Right lung (tissue), 2 donors: ENCODE measurements at regions not wholly inside any gene's neighbourhood (a gene's known extent, or its start where the extent isn't known, plus 50 kb on each side); places are given as distances from the start of the nearest gene placed in this dataset.

ENCODE experiments used
- DNase-seq, 2 donors: peaks; one replicate each; pipeline ENCODE4 v3.0.0-alpha.2; 2013

- DNase-seq = no peak
Observed at GRCh38 chr2:9137379-9138150, 69.0 kb upstream of the ASAP2 start.

GRCh38 chr2:9135822-9136558 is 70.6 kb upstream of the ASAP2 start:
- no peak for DNase-seq

DNA sequence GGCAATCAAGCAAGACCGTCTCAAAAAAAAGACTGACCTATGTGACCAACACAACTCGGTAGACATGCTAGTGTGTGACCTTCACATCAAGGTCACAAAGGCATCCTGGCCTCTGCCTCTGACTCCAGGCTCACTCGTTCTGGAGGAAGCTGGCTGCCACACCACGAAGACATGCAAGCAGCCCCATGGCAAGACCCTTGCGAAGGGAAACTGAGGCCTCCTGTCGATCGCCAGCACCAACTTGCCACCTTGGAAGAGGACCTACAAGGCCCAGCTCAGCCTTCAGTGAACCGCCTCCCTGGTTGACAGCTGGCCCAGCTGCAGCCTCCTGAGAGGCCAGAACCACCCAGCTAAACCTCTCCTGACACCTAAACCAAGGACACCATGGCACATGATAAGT is 79.3 kb upstream of the ASAP2 start:
- DNase-seq = no peak

DNA sequence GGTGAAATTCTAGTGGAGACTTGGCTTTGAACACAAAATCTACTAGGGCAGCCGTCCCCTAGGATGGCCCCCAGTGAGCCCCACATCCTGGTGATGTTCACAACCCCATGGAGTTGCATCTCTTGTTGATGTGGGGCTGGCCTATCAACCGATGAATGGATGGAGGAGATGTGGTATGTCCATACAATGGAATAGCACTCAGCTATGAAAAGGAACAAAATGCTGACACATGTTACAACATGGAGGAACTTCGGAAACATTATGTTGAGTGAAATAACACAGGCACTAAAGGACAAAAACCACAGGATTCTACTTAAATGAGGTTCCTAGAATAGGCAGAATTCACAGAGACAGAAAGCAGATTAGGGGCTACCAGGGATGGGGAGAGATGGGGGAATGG is 80.1 kb upstream of the ASAP2 start:
- no peak for DNase-seq

DNA sequence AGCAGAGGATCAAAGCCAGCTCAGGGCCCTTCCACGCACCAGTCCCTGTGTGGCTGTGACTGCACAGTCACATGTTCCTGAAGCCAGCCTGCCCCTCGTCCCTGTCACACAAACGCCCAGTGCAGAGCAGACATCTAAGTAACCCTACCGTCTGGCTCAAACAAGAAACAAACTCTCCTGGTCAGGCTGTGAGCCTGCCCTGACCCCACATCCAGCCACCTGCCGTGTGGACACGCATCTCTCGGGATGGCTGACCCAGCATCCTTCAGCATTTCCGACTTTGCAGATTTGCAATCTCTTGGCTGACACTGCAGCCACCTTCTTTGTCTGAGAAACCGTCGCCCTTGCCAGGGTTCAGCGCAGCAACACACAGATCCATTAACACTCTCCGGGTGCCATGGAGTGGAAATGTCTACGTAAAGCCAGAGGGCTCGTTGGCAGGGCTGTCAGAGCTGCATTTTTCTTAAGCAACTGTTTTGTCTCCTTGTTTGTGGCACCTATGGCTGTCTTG is 82.3 kb upstream of the ASAP2 start:
- no peak for DNase-seq

GRCh38 chr2:9123069-9123468 is 83.5 kb upstream of the ASAP2 start:
- no peak for DNase-seq

GRCh38 chr2:9122367-9122766 is 84.2 kb upstream of the ASAP2 start:
- no peak for DNase-seq

DNA sequence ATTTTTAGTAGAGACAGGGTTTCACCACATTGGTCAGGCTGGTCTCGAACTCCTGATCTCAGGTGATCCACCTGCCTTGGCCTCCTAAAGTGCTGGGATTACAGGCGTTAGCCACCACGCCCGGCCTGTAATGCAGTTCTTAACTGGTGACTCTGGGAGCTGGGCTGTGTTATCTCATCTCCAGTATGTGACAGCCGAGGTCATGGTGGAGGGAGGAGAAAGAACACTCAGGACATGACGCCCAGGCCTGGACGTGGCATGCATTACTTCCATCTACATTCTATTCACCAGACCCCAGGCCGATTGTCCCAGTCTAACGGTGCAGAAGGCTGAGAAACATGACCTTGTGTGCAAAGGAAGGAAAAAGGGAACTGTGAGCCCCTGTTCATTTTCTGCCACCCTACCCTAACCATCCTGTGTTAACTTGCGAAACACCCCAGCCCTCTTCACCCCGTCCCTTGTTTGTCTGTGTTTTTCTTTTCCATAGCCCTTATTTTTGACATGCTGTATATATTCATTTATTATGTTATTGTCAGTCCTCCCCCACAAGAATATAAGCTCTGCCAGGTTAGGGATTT is 88.1 kb upstream of the ASAP2 start:
- no peak for DNase-seq

DNA sequence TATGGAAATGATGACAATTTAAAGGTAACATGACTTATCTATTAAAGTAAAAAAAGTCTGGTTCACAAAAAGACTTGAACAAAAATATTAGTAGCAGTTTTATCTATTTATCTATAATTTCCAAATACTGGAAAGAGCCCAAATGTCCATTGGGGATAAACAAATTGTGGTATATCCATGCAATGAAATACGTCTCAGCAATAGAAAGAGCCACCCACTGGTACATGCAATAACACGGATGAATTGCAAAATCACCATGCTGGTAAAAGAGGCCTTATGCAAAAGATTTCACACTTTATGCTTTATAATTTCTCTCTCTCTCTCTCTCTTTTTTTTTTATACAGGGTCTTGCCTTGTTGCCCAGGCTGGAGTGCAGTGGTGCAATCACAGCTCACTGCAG is 91.4 kb upstream of the ASAP2 start:
- DNase-seq = no peak

DNA sequence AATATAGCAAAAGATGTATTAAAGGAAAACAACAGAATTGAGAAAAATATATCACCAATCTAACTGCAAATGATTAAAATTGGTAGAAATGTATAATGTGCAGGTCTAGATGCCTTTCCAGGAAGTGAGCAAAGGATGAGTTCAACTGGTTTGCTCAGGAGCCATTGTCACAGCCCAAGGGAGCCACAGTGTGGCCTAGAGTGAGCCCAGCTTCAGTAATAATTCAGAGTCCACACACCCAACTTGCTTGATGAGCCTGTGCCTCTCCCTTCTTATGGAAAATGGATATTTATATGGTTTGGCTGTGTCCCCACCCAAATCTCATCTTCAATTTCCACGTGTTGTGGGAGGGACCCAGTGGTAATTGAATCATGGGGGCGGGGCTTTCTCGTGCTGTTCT is 92.2 kb upstream of the ASAP2 start:
- DNase-seq = no peak

- no peak for DNase-seq
Observed at GRCh38 chr2:9113916-9114315, 92.7 kb upstream of the ASAP2 start.

DNA sequence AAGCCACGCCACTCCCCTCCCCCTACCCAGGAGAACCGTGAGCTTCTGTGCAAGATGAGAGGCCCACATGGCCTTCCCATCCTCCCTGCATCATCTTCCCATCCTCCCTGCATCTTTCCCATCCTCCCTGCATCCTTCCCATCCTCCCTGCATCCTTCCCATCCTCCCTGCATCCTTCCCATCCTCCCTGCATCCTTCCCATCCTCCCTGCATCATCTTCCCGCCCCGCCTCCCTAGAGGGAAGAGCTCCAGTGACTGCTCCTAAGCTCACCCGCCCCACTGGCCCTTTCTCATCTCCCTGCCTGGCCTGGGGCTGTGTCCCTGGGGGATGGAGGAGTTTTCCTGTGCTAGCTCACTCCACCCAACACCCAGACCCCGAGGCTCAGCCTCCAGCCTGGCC is 93.3 kb upstream of the ASAP2 start:
- DNase-seq = no peak

- DNase-seq = no peak
Observed at GRCh38 chr2:9112079-9112721, 94.4 kb upstream of the ASAP2 start.

- DNase-seq = no peak
Observed at GRCh38 chr2:9110893-9111569, 95.6 kb upstream of the ASAP2 start.

GRCh38 chr2:9110346-9110884 is 96.2 kb upstream of the ASAP2 start:
- no peak for DNase-seq

GRCh38 chr2:9109871-9110270 is 96.7 kb upstream of the ASAP2 start:
- no peak for DNase-seq

DNA sequence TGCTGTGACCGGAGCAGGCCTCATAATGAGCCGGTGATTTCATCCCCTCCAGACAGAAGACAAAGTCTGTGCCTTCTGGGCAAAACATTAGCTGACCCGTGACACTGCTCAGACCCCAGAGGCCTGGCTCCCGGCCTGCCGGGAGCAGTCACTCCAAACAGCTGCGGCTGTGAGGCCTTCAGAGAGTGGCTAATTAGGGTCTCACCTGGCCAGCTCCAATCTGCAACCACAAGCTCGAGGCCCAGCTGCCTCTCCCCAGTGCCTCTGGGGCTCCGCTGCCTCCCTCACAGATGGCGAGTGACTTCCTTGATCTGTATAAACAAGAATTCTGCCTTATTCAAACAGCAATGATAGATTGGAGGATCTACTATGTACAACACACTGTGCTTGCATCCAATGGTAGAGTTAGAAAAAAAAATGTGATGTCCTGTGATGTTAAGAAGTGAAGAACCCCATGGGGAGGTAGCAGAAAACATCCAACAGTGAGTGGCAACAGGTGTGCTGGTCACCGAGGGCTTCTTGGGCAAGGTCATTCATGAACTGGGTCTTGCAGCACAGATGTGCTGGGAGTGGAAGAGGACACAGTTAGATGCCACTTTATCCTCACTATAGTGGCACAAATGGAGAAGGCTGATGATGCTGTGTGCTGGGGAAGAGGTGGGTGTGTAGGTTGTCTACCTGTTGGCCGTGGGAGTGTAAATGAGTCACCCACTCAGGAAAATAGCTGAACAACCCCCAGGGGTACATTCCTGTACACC is 98.2 kb upstream of the ASAP2 start:
- DNase-seq = no peak

GRCh38 chr2:9107168-9108025 is 99.2 kb upstream of the ASAP2 start:
- DNase-seq = no peak

DNA sequence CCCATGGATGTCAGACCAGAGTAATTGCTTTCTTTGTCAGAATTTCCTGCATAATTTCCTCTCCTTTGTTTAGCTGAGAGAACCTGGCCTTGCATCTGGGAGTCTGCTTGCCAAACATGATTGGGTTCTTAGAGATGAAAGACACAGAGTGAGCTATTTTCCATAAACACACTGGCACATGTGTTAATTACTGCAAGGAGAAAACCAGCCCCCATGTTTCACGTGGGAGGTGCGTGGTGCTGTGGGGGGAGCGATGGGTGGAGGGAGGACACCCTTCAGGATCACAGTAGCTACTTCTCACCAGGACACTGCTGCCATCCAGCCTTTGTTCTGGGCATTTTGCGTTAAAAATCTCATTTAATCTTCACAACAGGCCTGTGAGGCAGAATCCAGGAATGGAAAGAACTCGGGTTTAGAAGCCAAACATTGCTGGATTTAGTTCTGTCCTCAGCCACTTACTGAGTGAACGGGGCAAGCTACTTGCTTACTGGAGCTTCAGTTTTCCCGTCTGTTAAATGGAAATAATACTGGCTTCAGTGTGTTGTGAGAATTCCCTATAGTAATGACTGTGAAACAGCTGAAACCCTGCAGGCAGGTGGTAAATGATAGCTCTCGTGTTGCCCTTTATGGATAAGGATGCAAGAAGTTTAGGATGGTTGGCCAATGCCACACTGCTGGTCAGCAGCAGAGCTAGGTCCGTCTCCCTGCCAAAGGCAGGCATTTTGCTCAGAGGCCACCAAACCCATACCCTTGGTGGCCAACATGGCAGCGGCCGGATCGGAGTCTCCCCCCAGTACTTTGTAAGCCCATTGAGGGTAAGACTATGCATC is 100.1 kb upstream of the ASAP2 start:
- DNase-seq = no peak
